Spleen (tissue), 7 donors: ENCODE measurements at regions not wholly inside any gene's neighbourhood (a gene's known extent, or its start where the extent isn't known, plus 50 kb on each side); places are given as distances from the start of the nearest gene placed in this dataset.

Experiments
- CTCF ChIP-seq, 11 experiments: fragments of 200-600 bp in 7 of 11; fragments of 450-650 bp in 4 of 11; sonication (generic) in 4 of 11; IDR thresholded peaks in 8 of 11; conservative IDR thresholded peaks in 3 of 11; 1 replicate in 7 of 11; 2 replicates in 4 of 11; pipeline versions ENCODE4 v1.4.0 to v1.8.0; 2016 to 2021; ENCODE audit warnings: antibody characterized with exemption in 11 of 11, inconsistent platforms in 4 of 11, mild to moderate bottlenecking in 1 of 11
- POLR2A ChIP-seq, 3 donors: fragments of 450-650 bp; IDR thresholded peaks; one replicate each; pipeline ENCODE4 v1.5.1; 2017; ENCODE audit warnings: antibody characterized with exemption in 3 of 3, mild to moderate bottlenecking in 1 of 3
- donor health status: DM: no; HTN: no; CAD: no; lungs with moderate emphysema.
- donor health status: DM: no; HTN: no; CAD: no.
- donor health status: DM: no; HTN: no; CAD: no.

GRCh38 chr4:27714073-27714472, 853.4 kb downstream of the STIM2 start:
- TF ChIP-seq CTCF (IDR thresholded peaks at IDR 0.05 in 8 of 11, conservative IDR thresholded peaks at IDR 0.05 in 3 of 11), result no peak
- no peak for TF ChIP-seq POLR2A (IDR thresholded peaks at IDR 0.05)
